Effector memory CD4-positive, alpha-beta T cell (primary cell): ENCODE measurements at regions not wholly inside any gene's neighbourhood (a gene's known extent, or its start where the extent isn't known, plus 50 kb on each side); places are given as distances from the start of the nearest gene placed in this dataset.

Experiments used
- DNase-seq, 3 donors: peaks; one replicate each; pipeline ENCODE4 v3.0.0-alpha.2; 2020
- H3K27ac ChIP-seq: 2 replicates; pipeline ENCODE4 v1.7.0; 2013; ENCODE audit warnings: mild to moderate bottlenecking, low read length, moderate library complexity; ENCODE audit not compliant: insufficient read depth, poor library complexity, severe bottlenecking
- H3K27me3 ChIP-seq: replicated peaks from 2 replicates; pipeline ENCODE4 v1.7.0; 2013; ENCODE audit warnings: mild to moderate bottlenecking, low read length; ENCODE audit not compliant: insufficient read depth, control insufficient read depth, poor library complexity, severe bottlenecking
- H3K36me3 ChIP-seq: 2 replicates; pipeline ENCODE4 v1.7.0; 2013; ENCODE audit warnings: mild to moderate bottlenecking, low read length, moderate library complexity; ENCODE audit not compliant: control insufficient read depth, insufficient read depth
- H3K4me1 ChIP-seq: 2 replicates; pipeline ENCODE4 v1.7.0; 2013; ENCODE audit warnings: low read length, mild to moderate bottlenecking; ENCODE audit not compliant: control insufficient read depth, insufficient read depth, poor library complexity, severe bottlenecking
- H3K4me3 ChIP-seq: 2 replicates; pipeline ENCODE4 v1.7.0; 2013; ENCODE audit warnings: low read length, low read depth, mild to moderate bottlenecking; ENCODE audit not compliant: insufficient read depth, poor library complexity, severe bottlenecking
- H3K9me3 ChIP-seq: 2 replicates; pipeline ENCODE4 v1.7.0; 2013; ENCODE audit warnings: mild to moderate bottlenecking, low read length, moderate library complexity; ENCODE audit not compliant: control insufficient read depth

DNA sequence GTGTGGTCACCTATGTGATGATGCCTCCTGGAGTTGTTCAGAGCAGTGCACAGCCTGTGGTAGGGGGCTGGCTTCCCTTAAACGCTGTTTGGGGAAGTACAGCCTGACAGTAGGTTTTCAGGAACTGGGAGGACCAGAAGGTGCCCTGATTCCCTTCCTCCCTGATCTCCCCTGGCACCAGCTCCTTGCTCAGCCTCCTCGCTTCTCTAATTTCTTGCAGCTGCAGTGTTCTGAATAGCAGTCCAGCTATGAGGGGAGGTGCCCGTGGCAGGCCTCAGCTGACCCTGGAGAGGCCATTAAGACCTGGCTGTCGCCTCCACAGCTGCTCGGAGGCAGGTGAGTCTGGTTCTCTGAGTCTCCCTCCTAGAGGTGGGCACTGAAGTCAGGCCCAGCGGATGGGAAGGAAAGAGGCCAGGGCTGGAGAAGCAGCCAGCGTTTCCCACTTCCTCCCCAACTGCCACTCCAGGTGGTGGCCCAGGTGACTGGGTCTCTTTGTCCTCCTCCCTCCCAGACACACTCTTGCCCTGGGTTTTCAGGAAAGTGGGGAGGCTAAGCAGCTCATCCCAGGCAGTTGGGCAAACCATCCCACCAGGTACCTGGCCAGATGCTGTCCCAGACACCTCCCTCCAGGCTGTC is 52.0 kb upstream of the RPL11 start:
- Histone ChIP-seq H3K27ac (no peak overlapping the region), H3K4me3 (no peak overlapping the region), H3K36me3 (peaks cover 4% of the 10 kb centered on the region), H3K27me3 (no peaks in the 10 kb centered on the region), H3K9me3 (no peaks in the 10 kb centered on the region), H3K4me1 (peaks cover 8% of the 10 kb centered on the region)
- no peak for DNase-seq

DNA sequence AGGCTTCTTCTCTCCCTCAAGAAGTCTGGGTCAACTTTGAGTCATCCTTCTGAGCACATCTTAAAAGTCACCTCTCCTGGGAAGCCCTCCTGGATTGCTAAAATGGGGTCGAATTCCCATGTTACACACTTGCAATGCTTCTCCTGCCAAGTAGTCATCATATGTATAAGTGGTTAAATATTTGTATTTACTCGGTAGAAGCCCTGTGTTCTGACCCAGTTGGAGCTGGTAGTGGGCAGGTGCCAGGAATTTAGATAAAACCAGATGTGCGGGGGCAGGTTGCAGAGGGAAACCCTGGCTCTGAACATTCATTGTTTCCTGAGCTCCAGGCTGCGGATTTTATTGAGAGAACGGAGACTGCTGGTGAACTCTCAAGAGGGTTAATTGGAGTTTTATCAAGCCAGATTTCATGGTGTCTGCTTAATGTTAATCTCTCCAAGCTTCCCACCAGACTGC is 52.8 kb upstream of the RPL11 start:
- DNase-seq: no peak
- Histone ChIP-seq H3K4me3 (no peak overlapping the region), H3K27ac (no peak overlapping the region), H3K36me3 (peaks cover 4% of the 10 kb centered on the region), H3K9me3 (no peaks in the 10 kb centered on the region), H3K27me3 (no peaks in the 10 kb centered on the region), H3K4me1 (peaks cover 14% of the 10 kb centered on the region)

DNA sequence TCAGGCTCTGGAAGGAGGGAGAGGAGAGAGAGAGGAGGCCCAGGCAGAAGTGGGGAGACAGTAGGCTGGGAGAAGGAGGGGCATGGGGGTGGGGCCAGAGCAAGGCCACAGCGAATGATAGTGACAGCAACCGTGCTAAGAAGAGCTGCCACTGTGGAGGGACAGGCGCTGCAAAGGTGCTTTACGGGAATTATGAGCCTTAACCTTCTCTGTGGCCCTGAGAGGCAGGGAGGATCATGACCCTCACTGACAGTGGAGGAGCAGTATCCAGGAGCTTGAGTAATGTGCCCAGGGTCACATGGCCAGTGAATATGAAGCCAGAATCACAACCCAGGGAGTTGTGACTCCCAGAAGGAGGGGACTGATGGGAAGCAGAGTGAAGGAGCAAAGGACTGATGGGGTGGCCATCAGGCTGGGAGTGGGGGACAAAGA is 53.4 kb upstream of the RPL11 start:
- H3K4me3 ChIP-seq: no peak overlapping the region
- H3K4me1 ChIP-seq: peaks cover 14% of the 10 kb centered on the region
- no peak for DNase-seq
- peaks cover 4% of the 10 kb centered on the region for H3K36me3 ChIP-seq
- H3K27me3 ChIP-seq: no peaks in the 10 kb centered on the region
- H3K27ac ChIP-seq: no peak overlapping the region
- H3K9me3 ChIP-seq: no peaks in the 10 kb centered on the region

DNA sequence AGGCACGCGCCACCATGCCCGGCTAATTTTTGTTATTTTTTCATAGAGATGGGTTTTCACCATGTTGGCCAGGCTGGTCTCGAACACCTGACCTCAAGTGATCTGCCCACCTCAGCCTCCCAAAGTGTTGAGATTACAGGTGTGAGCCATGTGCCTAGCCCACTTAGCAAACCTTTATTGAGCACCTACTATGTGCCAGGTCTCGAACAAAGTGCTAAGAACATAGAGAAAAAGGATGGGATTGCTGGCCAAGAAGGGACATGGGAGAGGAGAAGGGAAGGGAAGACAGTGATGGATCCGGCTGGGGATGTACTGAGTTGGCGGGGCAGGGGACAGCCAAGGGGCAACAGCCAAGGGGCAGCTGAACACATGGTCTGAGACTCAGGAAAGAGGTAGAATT is 55.6 kb upstream of the RPL11 start:
- no peak for DNase-seq
- Histone ChIP-seq H3K27ac (no peak overlapping the region), H3K27me3 (no peaks in the 10 kb centered on the region), H3K4me1 (peaks cover 14% of the 10 kb centered on the region), H3K36me3 (no peaks in the 10 kb centered on the region), H3K4me3 (no peak overlapping the region), H3K9me3 (no peaks in the 10 kb centered on the region)

DNA sequence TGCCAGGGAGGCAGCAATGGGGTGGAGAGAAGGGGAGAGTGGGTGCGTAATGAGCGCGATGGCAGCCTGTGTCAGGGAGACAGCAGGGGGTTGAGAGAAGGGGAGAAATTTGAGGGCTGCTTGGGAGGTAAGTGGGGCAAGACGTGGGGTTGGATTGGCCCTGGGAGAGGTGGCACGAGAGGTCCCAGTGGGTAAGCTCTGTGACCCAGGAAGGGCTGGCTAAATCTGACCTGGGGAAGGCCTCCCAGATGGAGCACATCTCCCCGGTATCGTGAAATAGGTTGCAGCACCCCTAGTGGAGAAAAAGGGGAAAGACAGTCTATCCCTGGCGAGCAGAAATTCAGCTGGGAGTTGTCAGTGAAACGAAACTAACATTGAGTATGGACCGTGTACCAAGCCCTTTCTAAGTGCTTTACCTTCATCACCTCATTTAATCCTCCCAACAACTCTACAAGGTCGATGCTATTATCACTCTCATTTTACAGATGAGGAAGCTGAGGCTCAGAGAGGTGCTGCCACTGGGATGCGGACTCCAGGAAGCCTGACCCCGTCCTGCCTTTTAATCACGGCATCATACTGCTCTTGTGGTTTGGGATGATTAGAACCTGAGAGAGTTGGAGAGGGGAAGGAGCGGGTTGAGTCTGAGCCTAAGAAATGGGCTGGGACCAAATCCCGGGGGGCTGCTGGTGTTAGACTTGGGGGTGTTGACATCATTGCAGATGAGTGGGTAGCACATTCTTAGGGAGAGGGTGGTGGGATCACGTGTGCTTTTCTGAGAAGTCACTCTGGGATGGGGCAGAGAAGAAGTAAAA is 56.6 kb upstream of the RPL11 start:
- no peaks in the 10 kb centered on the region for H3K36me3 ChIP-seq
- no peaks in the 10 kb centered on the region for H3K9me3 ChIP-seq
- DNase-seq: peak; percentile 40 to 50 (median 40)
- H3K27me3 ChIP-seq: no peaks in the 10 kb centered on the region
- peak overlapping the region; percentile 41 for H3K4me3 ChIP-seq
- H3K4me1 ChIP-seq: peaks cover 14% of the 10 kb centered on the region
- H3K27ac ChIP-seq: peak overlapping the region; percentile 43

- Histone ChIP-seq H3K27ac (no peak overlapping the region), H3K4me3 (no peak overlapping the region)
These were observed 57.1 kb upstream of the RPL11 start for GRCh38 chr1:23634518-23634839.

DNA sequence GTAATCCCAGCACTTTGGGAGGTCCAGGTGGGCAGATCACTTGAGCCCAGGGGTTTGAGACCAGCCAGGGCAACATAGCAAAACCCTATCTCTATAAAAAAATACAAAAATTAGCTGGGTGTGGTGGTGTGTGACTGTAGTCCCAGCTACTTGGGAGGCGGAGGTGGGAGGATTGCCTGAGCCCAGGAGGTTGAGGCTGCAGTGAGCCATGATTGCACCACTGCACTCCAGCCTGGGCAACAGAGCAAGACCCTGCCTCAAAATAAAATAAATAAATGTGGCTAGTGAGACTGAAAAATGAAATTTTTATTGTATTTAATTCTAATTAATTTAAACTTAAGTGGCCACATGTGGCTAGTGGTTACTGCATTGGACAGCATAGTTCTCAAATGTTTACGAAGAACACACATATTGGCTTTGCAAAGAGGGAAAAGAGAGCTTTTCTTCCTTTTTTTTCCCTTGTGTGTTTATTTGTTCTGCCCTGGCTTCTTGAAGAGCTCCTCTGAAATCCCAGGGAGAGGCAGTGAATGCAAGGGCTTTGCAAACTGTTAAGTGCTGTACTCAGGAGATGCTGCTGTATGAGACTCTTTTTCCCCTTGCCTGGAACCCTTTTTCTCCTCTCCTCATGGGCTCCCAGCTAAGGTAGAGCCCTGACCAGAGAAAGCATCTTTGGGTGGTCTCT is 59.0 kb upstream of the RPL11 start:
- no peaks in the 10 kb centered on the region for H3K9me3 ChIP-seq
- H3K36me3 ChIP-seq: no peaks in the 10 kb centered on the region
- H3K4me3 ChIP-seq: no peak overlapping the region
- H3K4me1 ChIP-seq: peaks cover 20% of the 10 kb centered on the region
- DNase-seq: no peak
- no peak overlapping the region for H3K27ac ChIP-seq
- H3K27me3 ChIP-seq: no peaks in the 10 kb centered on the region

More at GRCh38 chr1:23634518-23634839, 57.1 kb upstream of the RPL11 start:
- no peak for DNase-seq
- Histone ChIP-seq H3K36me3 (no peaks in the 10 kb centered on the region), H3K27me3 (no peaks in the 10 kb centered on the region), H3K9me3 (no peaks in the 10 kb centered on the region), H3K4me1 (peaks cover 14% of the 10 kb centered on the region)

DNA sequence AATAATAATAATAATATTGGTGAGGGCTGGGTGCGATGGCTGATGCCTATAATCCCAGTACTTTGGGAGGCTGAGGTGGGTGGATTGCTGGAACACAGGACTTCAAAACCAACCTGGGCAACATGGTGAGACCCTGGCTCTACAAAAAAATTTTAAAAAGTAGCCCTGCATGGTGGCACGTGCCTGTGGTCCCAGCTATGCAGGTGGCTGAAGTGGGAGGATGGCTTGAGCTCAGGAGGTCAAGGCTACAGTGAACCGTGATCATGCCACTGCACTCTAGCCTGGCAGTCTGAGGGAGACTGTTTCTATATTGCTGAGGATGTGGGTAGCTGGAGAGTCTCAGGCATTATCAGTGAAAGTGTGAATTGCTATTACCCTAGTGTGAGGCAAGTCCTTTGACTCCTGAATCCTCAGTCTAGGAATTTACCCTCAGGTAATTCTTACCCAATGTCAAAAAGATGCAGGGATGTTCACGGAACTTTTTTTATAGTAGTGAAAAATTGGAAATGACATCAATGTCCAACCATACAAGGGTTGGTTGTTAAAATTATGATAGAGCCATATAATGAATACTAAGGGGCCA is 61.8 kb upstream of the RPL11 start:
- Histone ChIP-seq H3K4me3 (no peak overlapping the region), H3K36me3 (no peaks in the 10 kb centered on the region), H3K4me1 (peaks cover 21% of the 10 kb centered on the region), H3K27me3 (no peaks in the 10 kb centered on the region), H3K27ac (no peak overlapping the region), H3K9me3 (no peaks in the 10 kb centered on the region)
- no peak for DNase-seq

DNA sequence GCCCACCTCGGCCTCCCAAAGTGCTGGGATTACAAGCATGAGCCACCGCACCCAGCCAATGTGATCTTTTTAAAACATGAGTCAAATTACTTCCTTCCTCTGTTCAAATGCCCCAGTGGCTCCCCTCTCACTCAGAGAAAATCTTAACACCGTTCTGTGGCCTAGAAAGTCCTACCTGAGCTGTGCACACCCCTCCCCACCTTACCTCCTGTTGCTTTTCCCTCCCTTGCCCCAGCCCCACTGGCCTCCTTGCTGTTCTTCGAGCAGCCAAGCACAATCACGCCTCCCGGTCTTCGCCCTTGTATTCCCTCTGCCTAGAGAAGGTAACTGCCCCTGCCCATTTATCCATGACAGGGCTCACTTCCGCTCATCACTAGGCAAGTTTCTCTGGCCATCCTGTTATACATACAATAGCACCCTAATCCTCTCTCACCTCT is 62.6 kb upstream of the RPL11 start:
- DNase-seq: no peak
- Histone ChIP-seq H3K4me1 (peaks cover 14% of the 10 kb centered on the region), H3K27ac (no peak overlapping the region), H3K9me3 (no peaks in the 10 kb centered on the region), H3K4me3 (no peak overlapping the region), H3K27me3 (no peaks in the 10 kb centered on the region), H3K36me3 (no peaks in the 10 kb centered on the region)
